Liver (tissue), 8 donors: ENCODE measurements at regions not wholly inside any gene's neighbourhood (a gene's known extent, or its start where the extent isn't known, plus 50 kb on each side); places are given as distances from the start of the nearest gene placed in this dataset.
A peak's percentile ranks its signal among the peaks of the same experiment; 100 is the strongest.

Source experiments
- DNase-seq: peaks from one replicate; pipeline ENCODE4 v3.0.0-alpha.2; 2017; ENCODE audit warnings: low spot score
- H3K27ac ChIP-seq, 2 donors: one replicate each; pipeline ENCODE4 v1.7.0; 2013; ENCODE audit warnings: inconsistent platforms in 2 of 2, low read length in 2 of 2, control low read depth in 1 of 2, low read depth in 1 of 2, mild to moderate bottlenecking in 1 of 2
- H3K27me3 ChIP-seq, 4 donors: one replicate each; pipeline versions ENCODE4 v1.6.1 to v1.7.0; 2013; ENCODE audit warnings: low read length in 3 of 4, inconsistent platforms in 1 of 4, mild to moderate bottlenecking in 1 of 4, moderate library complexity in 1 of 4; ENCODE audit not compliant: control insufficient read depth in 4 of 4, insufficient read depth in 4 of 4
- H3K36me3 ChIP-seq, 4 donors: one replicate each; pipeline versions ENCODE4 v1.6.1 to v1.7.0; 2013; ENCODE audit warnings: low read length in 3 of 4, mild to moderate bottlenecking in 3 of 4, low read depth in 1 of 4, moderate library complexity in 1 of 4; ENCODE audit not compliant: control insufficient read depth in 4 of 4, insufficient read depth in 3 of 4
- H3K4me1 ChIP-seq, 4 donors: one replicate each; pipeline versions ENCODE4 v1.6.1 to v1.7.0; 2013; ENCODE audit warnings: low read length in 3 of 4, mild to moderate bottlenecking in 3 of 4, moderate library complexity in 1 of 4; ENCODE audit not compliant: control insufficient read depth in 4 of 4, insufficient read depth in 4 of 4
- H3K4me3 ChIP-seq, 3 donors: one replicate each; pipeline versions ENCODE4 v1.6.1 to v1.7.0; 2013; ENCODE audit warnings: low read length in 3 of 3, control low read depth in 1 of 3, low read depth in 1 of 3, mild to moderate bottlenecking in 1 of 3
- H3K9ac ChIP-seq, 2 donors: one replicate each; pipeline ENCODE4 v1.7.0; 2013; ENCODE audit warnings: low read length in 2 of 2, mild to moderate bottlenecking in 2 of 2, moderate library complexity in 2 of 2, control low read depth in 1 of 2, low read depth in 1 of 2
- H3K9me3 ChIP-seq, 4 donors: one replicate each; pipeline versions ENCODE4 v1.6.1 to v1.7.0; 2013; ENCODE audit warnings: low read length in 3 of 4; ENCODE audit not compliant: control insufficient read depth in 4 of 4
- CTCF ChIP-seq: fragments of 150-350 bp; IDR thresholded peaks from 2 replicates; pipeline ENCODE4 v1.5.1; 2017; ENCODE audit warnings: improper control_type of control experiment, low read depth, low read length; ENCODE audit not compliant: missing input control
- FOXA2 ChIP-seq: IDR thresholded peaks from 2 replicates; pipeline ENCODE4 v1.6.1; 2016; ENCODE audit warnings: antibody characterized with exemption
- GABPA ChIP-seq, 2 donors: IDR thresholded peaks in 1 of 2; conservative IDR thresholded peaks in 1 of 2; 2 replicates each; pipeline ENCODE4 v1.6.1; 2016; ENCODE audit warnings: antibody characterized with exemption in 2 of 2, mild to moderate bottlenecking in 1 of 2, moderate library complexity in 1 of 2
- HNF4A ChIP-seq, 2 donors: conservative IDR thresholded peaks; 2 replicates each; pipeline ENCODE4 v1.6.1; 2016; ENCODE audit warnings: antibody characterized with exemption in 2 of 2, mild to moderate bottlenecking in 2 of 2
- HNF4G ChIP-seq: IDR thresholded peaks from 2 replicates; pipeline ENCODE4 v1.6.1; 2016; ENCODE audit warnings: antibody characterized with exemption
- JUND ChIP-seq, 2 donors: IDR thresholded peaks; 2 replicates each; pipeline ENCODE4 v1.6.1; 2016; ENCODE audit warnings: antibody characterized with exemption in 2 of 2
- RXRA ChIP-seq, 2 donors: IDR thresholded peaks; 2 replicates each; pipeline ENCODE4 v1.6.1; 2017 to 2018; ENCODE audit warnings: antibody characterized with exemption in 2 of 2, mild to moderate bottlenecking in 1 of 2
- TAF1 ChIP-seq: conservative IDR thresholded peaks from 2 replicates; pipeline ENCODE4 v1.6.1; 2016; ENCODE audit warnings: antibody characterized with exemption, mild to moderate bottlenecking
- YY1 ChIP-seq: IDR thresholded peaks from 2 replicates; pipeline ENCODE4 v1.6.1; 2016; ENCODE audit warnings: antibody characterized with exemption, mild to moderate bottlenecking
- WGBS: extraction: QIAGEN DNeasy Blood & Tissue Kit; methylation state at CpG from one replicate; pipeline ENCODE4 v1.1.7; 2013; 5-methylcytosine and 5-hydroxymethylcytosine counted together
- TF ChIP-seq, protein P1 (sequence below): IDR thresholded peaks from 2 replicates; pipeline ENCODE4 v1.6.1; 2016; ENCODE audit warnings: antibody characterized with exemption
- TF ChIP-seq, protein P2 (sequence below): IDR thresholded peaks from 2 replicates; pipeline ENCODE4 v1.6.1; 2016; ENCODE audit warnings: antibody characterized with exemption, mild to moderate bottlenecking
- donor health status: healthy.
- donor health status: healthy.
- donor health status: healthy.
- donor health status: healthy.
- donor health status: healthy.

DNA sequence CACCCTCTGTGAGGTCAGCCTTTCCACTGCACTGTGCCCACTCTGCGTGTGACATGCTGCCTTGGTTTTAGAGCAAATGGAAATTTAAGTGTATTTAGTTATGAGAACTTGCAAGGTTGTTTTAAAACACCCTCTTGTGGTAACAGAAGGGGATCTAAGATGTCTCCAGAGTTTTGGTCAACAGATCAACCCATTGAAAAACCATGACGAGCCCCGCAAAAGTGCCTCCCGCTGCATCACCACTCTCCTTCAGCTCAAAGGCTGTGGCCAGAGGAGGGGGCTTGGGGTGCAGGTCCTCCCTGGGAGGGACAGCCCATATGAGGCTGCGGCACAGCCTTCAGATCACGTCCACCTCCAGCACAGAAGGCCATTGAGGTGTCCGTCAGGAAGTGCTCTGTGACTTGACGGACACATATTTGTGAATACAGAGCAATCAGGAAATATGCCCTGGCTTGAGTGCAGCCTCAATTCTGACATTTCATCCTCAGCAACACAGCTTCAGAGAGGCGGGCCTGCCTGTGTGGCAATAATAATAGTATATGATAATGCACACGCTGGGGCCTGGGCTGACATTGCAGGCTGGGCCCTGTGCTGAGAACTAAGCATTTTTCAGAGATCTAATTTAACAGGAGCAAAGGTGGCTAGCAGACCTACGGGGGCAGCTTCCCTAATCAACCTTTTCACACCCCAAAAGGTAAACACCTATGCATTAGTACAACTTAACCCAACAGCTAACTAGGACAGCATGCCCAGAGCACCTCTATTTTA is 213.9 kb downstream of the ANAPC1 start:
- no peak overlapping the region for H3K27ac ChIP-seq
- WGBS: 95% methylated on average over 11 of the region's 11 CpGs

DNA sequence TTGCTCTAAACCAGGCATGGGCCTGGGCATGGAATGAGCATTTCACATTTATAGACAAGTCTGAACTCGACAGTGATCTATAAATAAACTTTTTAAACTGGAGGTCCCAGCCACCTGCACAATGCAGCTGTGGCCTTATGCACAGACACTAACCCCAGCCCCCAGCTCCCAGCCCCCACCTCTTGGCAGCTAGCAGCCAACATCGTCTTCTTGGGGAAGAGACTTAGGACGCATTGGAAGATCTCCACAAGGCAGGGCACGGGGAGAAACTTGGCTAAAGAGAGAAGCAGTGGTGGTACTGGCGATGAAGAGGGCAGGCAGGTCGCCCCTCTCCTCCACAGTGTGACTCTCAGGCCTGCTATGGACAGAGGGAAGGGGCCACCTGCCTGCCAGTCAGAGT is 213.2 kb downstream of the ANAPC1 start:
- Histone ChIP-seq H3K27me3 (no peaks in the 10 kb centered on the region), H3K27ac (peak overlapping the region in 1 of 2 donors; percentile 75), H3K9ac (no peak overlapping the region), H3K4me3 (no peak overlapping the region), H3K4me1 (peaks cover 5 to 11% (median 9%) of the 10 kb centered on the region in 4 donors), H3K9me3 (no peaks in the 10 kb centered on the region), H3K36me3 (no peaks in the 10 kb centered on the region)
- no peak for DNase-seq
- 92% methylated on average over 6 of the region's 6 CpGs for WGBS
- TF ChIP-seq CTCF (no peak), GABPA (IDR thresholded peaks at IDR 0.05 in 1 of 2, conservative IDR thresholded peaks at IDR 0.05 in 1 of 2) (no peak), FOXA2 (no peak), HNF4A (conservative IDR thresholded peaks at IDR 0.05) (no peak), RXRA (IDR thresholded peaks at IDR 0.05) (no peak), HNF4G (no peak), TAF1 (no peak)
- TF ChIP-seq, protein P1, sequence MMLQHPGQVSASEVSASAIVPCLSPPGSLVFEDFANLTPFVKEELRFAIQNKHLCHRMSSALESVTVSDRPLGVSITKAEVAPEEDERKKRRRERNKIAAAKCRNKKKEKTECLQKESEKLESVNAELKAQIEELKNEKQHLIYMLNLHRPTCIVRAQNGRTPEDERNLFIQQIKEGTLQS: no peak
- TF ChIP-seq, protein P2, sequence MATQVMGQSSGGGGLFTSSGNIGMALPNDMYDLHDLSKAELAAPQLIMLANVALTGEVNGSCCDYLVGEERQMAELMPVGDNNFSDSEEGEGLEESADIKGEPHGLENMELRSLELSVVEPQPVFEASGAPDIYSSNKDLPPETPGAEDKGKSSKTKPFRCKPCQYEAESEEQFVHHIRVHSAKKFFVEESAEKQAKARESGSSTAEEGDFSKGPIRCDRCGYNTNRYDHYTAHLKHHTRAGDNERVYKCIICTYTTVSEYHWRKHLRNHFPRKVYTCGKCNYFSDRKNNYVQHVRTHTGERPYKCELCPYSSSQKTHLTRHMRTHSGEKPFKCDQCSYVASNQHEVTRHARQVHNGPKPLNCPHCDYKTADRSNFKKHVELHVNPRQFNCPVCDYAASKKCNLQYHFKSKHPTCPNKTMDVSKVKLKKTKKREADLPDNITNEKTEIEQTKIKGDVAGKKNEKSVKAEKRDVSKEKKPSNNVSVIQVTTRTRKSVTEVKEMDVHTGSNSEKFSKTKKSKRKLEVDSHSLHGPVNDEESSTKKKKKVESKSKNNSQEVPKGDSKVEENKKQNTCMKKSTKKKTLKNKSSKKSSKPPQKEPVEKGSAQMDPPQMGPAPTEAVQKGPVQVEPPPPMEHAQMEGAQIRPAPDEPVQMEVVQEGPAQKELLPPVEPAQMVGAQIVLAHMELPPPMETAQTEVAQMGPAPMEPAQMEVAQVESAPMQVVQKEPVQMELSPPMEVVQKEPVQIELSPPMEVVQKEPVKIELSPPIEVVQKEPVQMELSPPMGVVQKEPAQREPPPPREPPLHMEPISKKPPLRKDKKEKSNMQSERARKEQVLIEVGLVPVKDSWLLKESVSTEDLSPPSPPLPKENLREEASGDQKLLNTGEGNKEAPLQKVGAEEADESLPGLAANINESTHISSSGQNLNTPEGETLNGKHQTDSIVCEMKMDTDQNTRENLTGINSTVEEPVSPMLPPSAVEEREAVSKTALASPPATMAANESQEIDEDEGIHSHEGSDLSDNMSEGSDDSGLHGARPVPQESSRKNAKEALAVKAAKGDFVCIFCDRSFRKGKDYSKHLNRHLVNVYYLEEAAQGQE: no peak

More for the DNA sequence above, 213.9 kb downstream of the ANAPC1 start:
- TF ChIP-seq JUND (IDR thresholded peaks at IDR 0.05) (no peak), CTCF (no peak), YY1 (no peak), HNF4G (no peak), RXRA (IDR thresholded peaks at IDR 0.05) (no peak)
- TF ChIP-seq, protein P2: no peak
- H3K9me3 ChIP-seq: no peaks in the 10 kb centered on the region
- H3K9ac ChIP-seq: no peak overlapping the region
- DNase-seq: peak; percentile 17
- H3K27me3 ChIP-seq: no peaks in the 10 kb centered on the region
- H3K36me3 ChIP-seq: no peaks in the 10 kb centered on the region
- H3K4me3 ChIP-seq: no peak overlapping the region
- peaks cover 5 to 11% (median 9%) of the 10 kb centered on the region in 4 donors for H3K4me1 ChIP-seq
